ENCODE measurements at regions not wholly inside any gene's neighbourhood (a gene's known extent, or its start where the extent isn't known, plus 50 kb on each side); places are given as distances from the start of the nearest gene placed in this dataset.
A peak's percentile ranks its signal among the peaks of the same experiment; 100 is the strongest.
"Not testable (repeated sequence)": the region's sequence is repeated elsewhere in the genome, so short reads cannot be mapped to it uniquely, and the experiment has no call there.

DNA sequence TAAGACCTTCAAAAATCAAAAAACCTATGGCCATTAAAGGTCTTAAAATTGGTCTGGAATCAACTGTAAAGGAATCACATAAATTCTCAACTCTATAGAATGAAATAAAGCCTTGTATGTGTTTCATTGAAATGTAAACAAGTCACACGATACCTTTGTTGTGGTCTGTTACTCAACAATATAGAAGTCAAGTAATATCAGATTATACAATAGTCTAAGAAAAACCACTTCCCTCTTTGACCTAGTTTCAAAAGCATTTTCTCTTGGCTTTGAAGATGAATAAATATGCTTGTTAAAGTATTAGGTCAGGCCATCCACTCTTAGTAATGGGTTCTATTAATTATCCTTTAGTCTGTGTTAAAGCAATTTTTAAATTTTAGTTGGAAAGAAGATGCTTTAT is 79.8 kb upstream of the DIO2 start:
- Histone ChIP-seq H3K4me1 (no peaks in the 10 kb centered on the region), H3K4me3 (no peak overlapping the region), H3K9me3 (no peaks in the 10 kb centered on the region), H3K36me3 (no peaks in the 10 kb centered on the region), H3K27ac (no peak overlapping the region), H3K27me3 (no peaks in the 10 kb centered on the region)
- TF ChIP-seq, protein P1, sequence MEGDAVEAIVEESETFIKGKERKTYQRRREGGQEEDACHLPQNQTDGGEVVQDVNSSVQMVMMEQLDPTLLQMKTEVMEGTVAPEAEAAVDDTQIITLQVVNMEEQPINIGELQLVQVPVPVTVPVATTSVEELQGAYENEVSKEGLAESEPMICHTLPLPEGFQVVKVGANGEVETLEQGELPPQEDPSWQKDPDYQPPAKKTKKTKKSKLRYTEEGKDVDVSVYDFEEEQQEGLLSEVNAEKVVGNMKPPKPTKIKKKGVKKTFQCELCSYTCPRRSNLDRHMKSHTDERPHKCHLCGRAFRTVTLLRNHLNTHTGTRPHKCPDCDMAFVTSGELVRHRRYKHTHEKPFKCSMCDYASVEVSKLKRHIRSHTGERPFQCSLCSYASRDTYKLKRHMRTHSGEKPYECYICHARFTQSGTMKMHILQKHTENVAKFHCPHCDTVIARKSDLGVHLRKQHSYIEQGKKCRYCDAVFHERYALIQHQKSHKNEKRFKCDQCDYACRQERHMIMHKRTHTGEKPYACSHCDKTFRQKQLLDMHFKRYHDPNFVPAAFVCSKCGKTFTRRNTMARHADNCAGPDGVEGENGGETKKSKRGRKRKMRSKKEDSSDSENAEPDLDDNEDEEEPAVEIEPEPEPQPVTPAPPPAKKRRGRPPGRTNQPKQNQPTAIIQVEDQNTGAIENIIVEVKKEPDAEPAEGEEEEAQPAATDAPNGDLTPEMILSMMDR (IDR thresholded peaks at IDR 0.05 in 4 of 5, conservative IDR thresholded peaks at IDR 0.05 in 1 of 5) = no peak
- no peak for TF ChIP-seq POLR2A (IDR thresholded peaks at IDR 0.05)
- ATAC-seq (no peak), DNase-seq (no peak)
- in situ Hi-C loops (cut with MboI; ENCODE audit: low sequenced_read_pairs in 4 of 4) (no loop called here), intact Hi-C loops (cut with DNase I; ENCODE audit: low total_unique reads) (no loop called here)

DNA sequence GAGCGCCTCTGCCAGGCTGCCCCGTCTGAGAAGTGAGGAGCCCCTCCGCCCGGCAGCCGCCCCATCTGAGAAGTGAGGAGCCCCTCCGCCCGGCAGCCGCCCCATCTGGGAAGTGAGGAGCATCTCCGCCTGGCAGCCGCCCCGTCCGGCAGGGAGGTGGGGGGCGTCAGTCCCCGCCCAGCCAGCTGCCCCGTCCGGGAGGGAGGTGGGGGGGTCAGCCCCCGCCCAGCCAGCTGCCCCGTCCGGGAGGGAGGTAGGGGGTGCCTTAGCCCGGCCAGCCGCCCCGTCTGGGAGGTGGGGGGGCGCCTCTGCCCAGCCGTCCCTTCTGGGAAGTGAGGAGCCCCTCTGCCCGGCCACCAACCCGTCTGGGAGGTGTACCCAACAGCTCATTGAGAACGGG is 75.4 kb upstream of the DIO2 start:
- H3K4me3 ChIP-seq; H3K27ac ChIP-seq; DNase-seq; H3K4me1 ChIP-seq; H3K36me3 ChIP-seq; intact Hi-C loops (cut with DNase I; ENCODE audit: low total_unique reads); in situ Hi-C loops (cut with MboI; ENCODE audit: low sequenced_read_pairs in 4 of 4); ATAC-seq; H3K9me3 ChIP-seq; H3K27me3 ChIP-seq: not testable (repeated sequence)

GRCh38 chr14:80278293-80279023 is 67.2 kb upstream of the DIO2 start:
- peak in 1 of 2 donors; percentile 29 for DNase-seq
- no peaks in the 10 kb centered on the region for H3K27me3 ChIP-seq
- no peak for TF ChIP-seq POLR2A (IDR thresholded peaks at IDR 0.05)
- TF ChIP-seq, protein P1 (IDR thresholded peaks at IDR 0.05 in 4 of 5, conservative IDR thresholded peaks at IDR 0.05 in 1 of 5) = no peak
- H3K36me3 ChIP-seq = no peaks in the 10 kb centered on the region
- no peak overlapping the region for H3K4me3 ChIP-seq
- intact Hi-C loops (cut with DNase I; ENCODE audit: low total_unique reads) (no loop called here), in situ Hi-C loops (cut with MboI; ENCODE audit: low sequenced_read_pairs in 4 of 4) (no loop called here)
- no peaks in the 10 kb centered on the region for H3K9me3 ChIP-seq
- H3K27ac ChIP-seq = peak overlapping the region in 1 of 4 donors; percentile 29
- peak in 1 of 2 donors; percentile 33 for ATAC-seq
- no peaks in the 10 kb centered on the region for H3K4me1 ChIP-seq

GRCh38 chr14:80275208-80275850 is 64.0 kb upstream of the DIO2 start:
- no peaks in the 10 kb centered on the region for H3K27me3 ChIP-seq
- TF ChIP-seq, protein P1 (IDR thresholded peaks at IDR 0.05 in 4 of 5, conservative IDR thresholded peaks at IDR 0.05 in 1 of 5) = no peak
- intact Hi-C loops (cut with DNase I; ENCODE audit: low total_unique reads) = no loop called here
- no peaks in the 10 kb centered on the region for H3K4me1 ChIP-seq
- in situ Hi-C loops (cut with MboI; ENCODE audit: low sequenced_read_pairs in 4 of 4) = no loop called here
- no peaks in the 10 kb centered on the region for H3K9me3 ChIP-seq
- no peak for ATAC-seq
- DNase-seq = no peak
- no peaks in the 10 kb centered on the region for H3K36me3 ChIP-seq
- H3K4me3 ChIP-seq = no peak overlapping the region
- no peak overlapping the region for H3K27ac ChIP-seq

DNA sequence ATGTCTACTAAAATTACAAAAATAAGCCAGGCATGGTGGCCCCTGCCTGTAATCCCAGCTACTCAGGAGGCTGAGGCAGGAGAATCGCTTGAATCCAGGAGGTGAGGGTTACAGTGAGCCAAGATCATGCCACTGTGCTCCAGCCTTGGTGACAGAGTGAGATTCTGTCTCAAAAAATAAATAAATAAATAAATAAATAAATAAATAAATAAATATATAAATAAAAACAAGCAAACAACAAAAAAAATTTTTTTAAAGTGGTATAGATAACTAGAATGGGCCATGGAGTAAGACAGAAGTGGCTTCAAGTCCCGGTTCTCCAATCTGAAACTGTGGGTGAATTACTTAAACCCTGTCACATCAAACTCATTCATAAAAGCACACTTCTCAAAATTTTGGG is 63.0 kb upstream of the DIO2 start:
- H3K27me3 ChIP-seq; H3K4me3 ChIP-seq; H3K36me3 ChIP-seq; H3K9me3 ChIP-seq; ATAC-seq; in situ Hi-C loops (cut with MboI; ENCODE audit: low sequenced_read_pairs in 4 of 4); DNase-seq; H3K27ac ChIP-seq; intact Hi-C loops (cut with DNase I; ENCODE audit: low total_unique reads); H3K4me1 ChIP-seq: not testable (repeated sequence)
